Thymus (tissue), 11 donors: ENCODE measurements at regions not wholly inside any gene's neighbourhood (a gene's known extent, or its start where the extent isn't known, plus 50 kb on each side); places are given as distances from the start of the nearest gene placed in this dataset.

Experiments used
- DNase-seq, 9 donors: peaks; one replicate each; pipeline ENCODE4 v3.0.0-alpha.2; 2013; ENCODE audit warnings: low spot score in 9 of 9, low read depth in 6 of 9, missing footprints in 1 of 9
- H3K27ac ChIP-seq, 2 donors: one replicate each; pipeline ENCODE4 v1.5.1; 2013; ENCODE audit warnings: control low read depth in 1 of 2, low read depth in 1 of 2, low read length in 1 of 2, mild to moderate bottlenecking in 1 of 2, moderate library complexity in 1 of 2
- H3K27me3 ChIP-seq, 2 donors: one replicate each; pipeline ENCODE4 v1.5.1; 2013; ENCODE audit warnings: low read length in 1 of 2; ENCODE audit not compliant: control insufficient read depth in 2 of 2, insufficient read depth in 1 of 2
- H3K36me3 ChIP-seq, 2 donors: one replicate each; pipeline ENCODE4 v1.5.1; 2013; ENCODE audit warnings: low read length in 1 of 2, mild to moderate bottlenecking in 1 of 2, moderate library complexity in 1 of 2; ENCODE audit not compliant: control insufficient read depth in 2 of 2, insufficient read depth in 2 of 2
- H3K4me1 ChIP-seq, 2 donors: one replicate each; pipeline ENCODE4 v1.5.1; 2013; ENCODE audit warnings: low read length in 2 of 2; ENCODE audit not compliant: control insufficient read depth in 2 of 2, insufficient read depth in 2 of 2
- H3K4me3 ChIP-seq, 2 donors: one replicate each; pipeline ENCODE4 v1.5.1; 2013; ENCODE audit warnings: low read length in 2 of 2, control low read depth in 1 of 2, mild to moderate bottlenecking in 1 of 2
- H3K9me3 ChIP-seq, 2 donors: one replicate each; pipeline ENCODE4 v1.5.1; 2013; ENCODE audit warnings: low read length in 1 of 2, mild to moderate bottlenecking in 1 of 2; ENCODE audit not compliant: control insufficient read depth in 2 of 2, insufficient read depth in 1 of 2
- WGBS: extraction: QIAGEN DNeasy Blood & Tissue Kit; methylation state at CpG from one replicate; pipeline ENCODE4 v1.1.7; 2013; 5-methylcytosine and 5-hydroxymethylcytosine counted together
- donor health status: healthy.

- DNase-seq, result no peak
- 96% methylated on average over 4 of the region's 4 CpGs for whole genome bisulfite sequencing
- Histone ChIP-seq H3K4me1 (peaks cover 5 to 7% of the 10 kb centered on the region in 2 donors), H3K36me3 (no peaks in the 10 kb centered on the region), H3K27me3 (no peaks in the 10 kb centered on the region), H3K4me3 (no peak overlapping the region), H3K9me3 (no peaks in the 10 kb centered on the region), H3K27ac (no peak overlapping the region)
Observed at GRCh38 chr22:48161298-48161697, 1398.8 kb downstream of the TBC1D22A start.

GRCh38 chr22:48157676-48158075 lies 1395.2 kb downstream of the TBC1D22A start:
- Histone ChIP-seq H3K27ac (no peak overlapping the region), H3K4me3 (no peak overlapping the region), H3K4me1 (peaks cover 26 to 35% of the 10 kb centered on the region in 2 donors), H3K27me3 (peaks cover 0 to 3% of the 10 kb centered on the region in 2 donors), H3K9me3 (no peaks in the 10 kb centered on the region), H3K36me3 (no peaks in the 10 kb centered on the region)
- DNase-seq, result no peak
- WGBS, result 97% methylated on average over 11 of the region's 11 CpGs

GRCh38 chr22:48156603-48157355 lies 1394.3 kb downstream of the TBC1D22A start:
- no peak for DNase-seq
- Histone ChIP-seq H3K27ac (no peak overlapping the region), H3K36me3 (no peaks in the 10 kb centered on the region), H3K9me3 (no peaks in the 10 kb centered on the region), H3K4me3 (no peak overlapping the region), H3K27me3 (peaks cover 0 to 3% of the 10 kb centered on the region in 2 donors), H3K4me1 (peaks cover 30 to 42% of the 10 kb centered on the region in 2 donors)
- 90% methylated on average over 12 of the region's 12 CpGs for WGBS

- H3K4me1 ChIP-seq, result peaks cover 32 to 45% of the 10 kb centered on the region in 2 donors
- peaks cover 0 to 3% of the 10 kb centered on the region in 2 donors for H3K27me3 ChIP-seq
- no peaks in the 10 kb centered on the region for H3K36me3 ChIP-seq
- no peak overlapping the region for H3K27ac ChIP-seq
- WGBS, result 98% methylated on average over 8 of the region's 8 CpGs
- no peak for DNase-seq
- H3K4me3 ChIP-seq, result no peak overlapping the region
- H3K9me3 ChIP-seq, result no peaks in the 10 kb centered on the region
Observed at GRCh38 chr22:48155446-48155845, 1393.0 kb downstream of the TBC1D22A start.

GRCh38 chr22:48154943-48155240 lies 1392.4 kb downstream of the TBC1D22A start:
- DNase-seq, result no peak
- no peak overlapping the region for H3K4me3 ChIP-seq
- peaks cover 0 to 3% of the 10 kb centered on the region in 2 donors for H3K27me3 ChIP-seq
- H3K9me3 ChIP-seq, result no peaks in the 10 kb centered on the region
- 96% methylated on average over 8 of the region's 8 CpGs for WGBS
- peaks cover 32 to 45% of the 10 kb centered on the region in 2 donors for H3K4me1 ChIP-seq
- no peak overlapping the region for H3K27ac ChIP-seq
- no peaks in the 10 kb centered on the region for H3K36me3 ChIP-seq

GRCh38 chr22:48154169-48154942 lies 1391.9 kb downstream of the TBC1D22A start:
- H3K36me3 ChIP-seq, result no peaks in the 10 kb centered on the region
- 38% methylated on average over 18 of the region's 18 CpGs for WGBS

GRCh38 chr22:48153726-48154125 lies 1391.3 kb downstream of the TBC1D22A start:
- H3K4me3 ChIP-seq, result no peak overlapping the region
- no peaks in the 10 kb centered on the region for H3K36me3 ChIP-seq
- 92% methylated on average over 10 of the region's 10 CpGs for WGBS
- no peak overlapping the region for H3K27ac ChIP-seq
- no peaks in the 10 kb centered on the region for H3K9me3 ChIP-seq
- DNase-seq, result no peak
- peaks cover 32 to 45% of the 10 kb centered on the region in 2 donors for H3K4me1 ChIP-seq
- H3K27me3 ChIP-seq, result peaks cover 0 to 3% of the 10 kb centered on the region in 2 donors

More at GRCh38 chr22:48154169-48154942, 1391.9 kb downstream of the TBC1D22A start:
- Histone ChIP-seq H3K27ac (no peak overlapping the region), H3K4me1 (peaks cover 32 to 45% of the 10 kb centered on the region in 2 donors), H3K4me3 (no peak overlapping the region), H3K27me3 (peaks cover 0 to 3% of the 10 kb centered on the region in 2 donors), H3K9me3 (no peaks in the 10 kb centered on the region)
- DNase-seq, result peak in 1 of 9 donors; percentile 57

- H3K4me1 ChIP-seq, result peaks cover 32 to 45% of the 10 kb centered on the region in 2 donors
- H3K27me3 ChIP-seq, result peaks cover 0 to 3% of the 10 kb centered on the region in 2 donors
- H3K36me3 ChIP-seq, result no peaks in the 10 kb centered on the region
- no peak overlapping the region for H3K4me3 ChIP-seq
- no peak for DNase-seq
- 97% methylated on average over 16 of the region's 16 CpGs for WGBS
- no peak overlapping the region for H3K27ac ChIP-seq
- no peaks in the 10 kb centered on the region for H3K9me3 ChIP-seq
Observed at GRCh38 chr22:48152916-48153315, 1390.5 kb downstream of the TBC1D22A start.

- 62% methylated on average over 16 of the region's 16 CpGs for WGBS
- peaks cover 0 to 3% of the 10 kb centered on the region in 2 donors for H3K27me3 ChIP-seq
- no peak overlapping the region for H3K4me3 ChIP-seq
- no peaks in the 10 kb centered on the region for H3K36me3 ChIP-seq
- peaks cover 32 to 45% of the 10 kb centered on the region in 2 donors for H3K4me1 ChIP-seq
- H3K27ac ChIP-seq, result no peak overlapping the region
- no peaks in the 10 kb centered on the region for H3K9me3 ChIP-seq
- DNase-seq, result peak in 3 of 9 donors; percentile 45 to 59 (median 53)
Observed at GRCh38 chr22:48152164-48152775, 1389.8 kb downstream of the TBC1D22A start.
